IPS DF 4.7 (cell line): ENCODE measurements at regions not wholly inside any gene's neighbourhood (a gene's known extent, or its start where the extent isn't known, plus 50 kb on each side); places are given as distances from the start of the nearest gene placed in this dataset.

Source experiments
- DNase-seq: peaks from one replicate; pipeline ENCODE4 v3.0.0-alpha.2; 2013; ENCODE audit warnings: low spot score; ENCODE audit errors: extremely low read depth

DNA sequence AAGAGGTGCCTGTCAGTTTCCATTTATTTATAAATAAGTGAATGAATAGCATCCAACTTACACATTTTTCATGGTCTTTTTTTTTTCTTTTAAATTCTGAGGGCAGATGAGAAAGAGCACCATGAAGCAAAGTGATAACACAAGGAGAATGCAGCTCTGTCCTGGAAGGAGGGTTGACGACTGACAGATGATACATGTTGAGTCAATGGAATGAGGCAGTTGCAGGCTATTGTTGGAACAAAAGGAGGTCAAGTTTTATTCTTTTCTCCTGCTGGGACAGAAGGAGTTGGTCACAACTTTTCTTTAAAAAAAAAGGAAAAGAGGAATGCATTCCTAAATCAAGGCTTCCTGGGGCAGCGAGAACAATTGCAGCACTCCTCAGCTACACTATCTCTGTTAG is 119.9 kb upstream of the PLEKHG7 start:
- DNase-seq: no peak

GRCh38 chr12:92582475-92582874 is 120.3 kb upstream of the PLEKHG7 start:
- DNase-seq: no peak

- no peak for DNase-seq
These were observed 121.2 kb upstream of the PLEKHG7 start for GRCh38 chr12:92581604-92582003.

- DNase-seq: no peak
These were observed 127.7 kb upstream of the PLEKHG7 start for GRCh38 chr12:92574911-92575570.

- no peak for DNase-seq
These were observed 128.6 kb upstream of the PLEKHG7 start for GRCh38 chr12:92574051-92574783.

GRCh38 chr12:92573104-92573503 is 129.7 kb upstream of the PLEKHG7 start:
- DNase-seq: no peak

GRCh38 chr12:92571844-92572543 is 130.8 kb upstream of the PLEKHG7 start:
- no peak for DNase-seq

DNA sequence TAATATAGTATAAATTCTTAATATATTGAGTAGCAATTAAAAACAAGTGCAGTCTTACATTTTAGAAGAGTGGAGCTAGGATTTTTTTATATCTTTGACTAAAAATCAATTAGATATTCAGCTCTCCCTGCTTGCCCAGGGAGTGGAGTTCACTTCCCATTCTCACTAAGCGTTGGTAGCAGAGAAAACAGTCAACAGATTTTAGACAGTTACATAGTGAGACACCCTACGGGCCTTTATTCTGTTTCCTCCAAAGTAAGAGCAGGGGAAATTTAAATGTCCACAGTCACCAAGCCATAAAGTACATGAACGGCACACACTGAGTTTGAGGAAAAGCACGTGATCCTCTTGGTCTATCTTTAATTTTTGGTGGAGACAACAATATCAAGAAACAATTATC is 131.6 kb upstream of the PLEKHG7 start:
- DNase-seq: no peak

- peak; percentile 84 for DNase-seq
These were observed 132.6 kb upstream of the PLEKHG7 start for GRCh38 chr12:92570056-92570753.

DNA sequence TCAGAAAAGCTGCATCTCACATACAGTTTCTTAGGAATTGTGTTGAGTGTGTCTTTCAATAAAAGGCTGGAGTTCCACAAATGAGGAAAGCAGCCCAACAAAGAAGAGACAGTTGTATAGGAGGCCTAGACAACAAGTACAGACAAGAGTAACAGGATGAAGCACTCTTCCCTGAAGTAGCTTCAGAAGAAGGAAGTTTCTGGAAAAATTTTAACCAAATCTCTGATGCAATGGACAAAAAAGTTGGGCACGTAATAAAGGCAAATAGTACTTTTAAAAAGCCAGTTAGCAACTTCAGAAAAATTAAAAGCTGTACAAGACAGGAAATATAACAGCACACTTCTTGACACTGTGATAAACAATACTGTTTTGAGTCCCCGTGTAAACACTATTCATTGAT is 134.1 kb upstream of the PLEKHG7 start:
- DNase-seq: no peak

GRCh38 chr12:92566448-92567019 is 136.3 kb upstream of the PLEKHG7 start:
- no peak for DNase-seq

DNA sequence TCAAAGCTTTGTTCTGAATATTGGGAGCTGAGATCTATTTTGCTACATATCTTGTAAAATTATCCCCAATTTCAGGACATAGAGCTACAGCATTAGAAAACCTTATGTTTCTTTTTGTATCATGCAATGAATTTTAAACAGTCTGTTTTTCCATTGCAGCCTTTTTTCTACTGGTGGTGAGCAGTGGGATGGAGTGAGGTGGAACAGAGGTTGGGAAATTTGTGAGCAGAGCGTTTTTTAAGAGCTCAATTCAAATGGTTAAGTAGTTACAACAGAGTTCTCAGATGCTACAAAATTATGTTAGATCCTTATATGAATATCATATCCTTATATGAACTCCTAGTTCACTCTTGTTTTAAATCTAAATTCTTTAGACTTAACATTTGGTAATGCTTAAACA is 139.0 kb upstream of the PLEKHG7 start:
- DNase-seq: no peak

GRCh38 chr12:92562063-92562734 is 140.6 kb upstream of the PLEKHG7 start:
- no peak for DNase-seq

DNA sequence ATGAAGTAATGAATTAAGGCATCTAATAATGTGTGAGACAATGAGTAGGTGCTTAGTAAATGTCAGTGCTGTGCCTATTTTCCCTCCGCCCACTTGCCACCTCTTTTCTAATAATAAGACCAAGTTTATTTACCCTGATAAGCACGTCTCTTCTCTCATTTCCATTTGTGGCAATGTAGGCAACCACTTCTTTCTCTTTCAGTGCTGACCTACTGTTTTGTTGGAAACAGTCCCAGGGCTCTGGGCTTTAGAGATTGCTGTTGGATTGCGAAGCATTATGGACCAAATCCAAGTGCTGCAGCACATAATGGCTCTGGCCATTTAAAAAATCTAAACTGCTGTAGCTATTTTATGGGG is 141.3 kb upstream of the PLEKHG7 start:
- no peak for DNase-seq

- no peak for DNase-seq
These were observed 141.9 kb upstream of the PLEKHG7 start for GRCh38 chr12:92560713-92561542.

GRCh38 chr12:92558806-92559205 is 144.0 kb upstream of the PLEKHG7 start:
- DNase-seq: no peak

GRCh38 chr12:92558215-92558773 is 144.5 kb upstream of the PLEKHG7 start:
- DNase-seq: no peak

DNA sequence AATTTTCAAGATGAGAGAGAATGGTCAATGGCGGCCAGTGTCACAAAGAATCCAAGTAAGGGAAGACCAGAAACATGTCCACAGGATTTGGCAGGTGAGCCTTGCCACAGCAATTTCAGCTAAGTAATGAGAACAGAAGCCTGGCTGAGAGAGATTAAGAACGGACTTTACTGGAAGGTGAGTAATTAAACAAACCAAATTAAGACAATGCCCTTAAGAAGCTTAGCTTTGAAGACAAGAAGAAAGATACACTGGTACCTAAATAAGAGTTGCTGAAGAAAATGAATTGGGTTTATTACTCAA is 145.4 kb upstream of the PLEKHG7 start:
- no peak for DNase-seq

- no peak for DNase-seq
These were observed 146.0 kb upstream of the PLEKHG7 start for GRCh38 chr12:92556637-92557421.
